Calu3 (cell line): ENCODE measurements at regions not wholly inside any gene's neighbourhood (a gene's known extent, or its start where the extent isn't known, plus 50 kb on each side); places are given as distances from the start of the nearest gene placed in this dataset.

Source experiments
- BruUV-seq: library from RNA; stranded (reverse); fragments of 400-500 nt; replicated peaks from 2 replicates; lab custom pipeline; 2021; lab: Mats Ljungman, UMichigan
- CTCF ChIA-PET: fragments of 300-600 bp; sonication (Branson Sonifier 250); formaldehyde crosslinking; loops from one replicate; lab custom pipeline; 2022; ENCODE audit warnings: antibody characterized with exemption; lab: Charles Lee
- DNase-seq: peaks from one replicate; pipeline ENCODE4 v3.0.0; 2022
- H3K27ac Mint-ChIP-seq: one replicate; pipeline ENCODE4 v1.8.0; 2022; ENCODE audit warnings: mixed read lengths; ENCODE audit not compliant: unreplicated experiment
- H3K27me3 Mint-ChIP-seq: one replicate; pipeline ENCODE4 v1.8.0; 2022; ENCODE audit warnings: mixed read lengths; ENCODE audit not compliant: unreplicated experiment
- H3K36me3 Mint-ChIP-seq: one replicate; pipeline ENCODE4 v1.8.0; 2022; ENCODE audit warnings: mild to moderate bottlenecking, moderate library complexity, mixed read lengths; ENCODE audit not compliant: insufficient read depth, unreplicated experiment
- H3K4me1 Mint-ChIP-seq: one replicate; pipeline ENCODE4 v1.8.0; 2022; ENCODE audit warnings: mild to moderate bottlenecking, low read depth, mixed read lengths; ENCODE audit not compliant: unreplicated experiment
- H3K4me3 Mint-ChIP-seq: one replicate; pipeline ENCODE4 v1.8.0; 2022; ENCODE audit warnings: mild to moderate bottlenecking, low read depth, moderate library complexity, mixed read lengths; ENCODE audit not compliant: unreplicated experiment
- H3K9me3 Mint-ChIP-seq: one replicate; pipeline ENCODE4 v1.8.0; 2022; ENCODE audit warnings: low read depth, mixed read lengths; ENCODE audit not compliant: unreplicated experiment
- CTCF ChIP-seq: fragments of 200-600 bp; IDR thresholded peaks from one replicate; pipeline ENCODE4 v1.8.0; 2022; ENCODE audit warnings: antibody characterized with exemption; ENCODE audit not compliant: unreplicated experiment
- intact Hi-C: fragments of 100-400 bp; cut with micrococcal nuclease; formaldehyde crosslinking; loops from one replicate; pipeline ENCODE4 v1.10.0; 2022; ENCODE audit not compliant: unreplicated experiment

GRCh38 chr18:67001052-67001451, 397.2 kb upstream of the CDH19 start:
- no TSS peak for BruUV-seq
- H3K4me1 Mint-ChIP-seq, result peaks cover 27% of the 10 kb centered on the region
- no peak overlapping the region for H3K4me3 Mint-ChIP-seq
- no peaks in the 10 kb centered on the region for H3K27me3 Mint-ChIP-seq
- no peak overlapping the region for H3K27ac Mint-ChIP-seq
- H3K36me3 Mint-ChIP-seq, result no peaks in the 10 kb centered on the region
- no peak for TF ChIP-seq CTCF
- CTCF ChIA-PET, result no interaction called here
- intact Hi-C loops, result no loop called here
- no peak for DNase-seq
- H3K9me3 Mint-ChIP-seq, result peaks cover 2% of the 10 kb centered on the region

- peak overlapping the region; percentile 53 for H3K27ac Mint-ChIP-seq
- BruUV-seq, result no TSS peak
- peaks cover 47% of the 10 kb centered on the region for H3K4me1 Mint-ChIP-seq
Observed at GRCh38 chr18:66999003-66999402, 395.1 kb upstream of the CDH19 start.

GRCh38 chr18:66995270-66995669, 391.4 kb upstream of the CDH19 start:
- Mint-ChIP-seq H3K27ac (no peak overlapping the region), H3K9me3 (no peaks in the 10 kb centered on the region), H3K4me1 (peaks cover 55% of the 10 kb centered on the region), H3K4me3 (no peak overlapping the region), H3K27me3 (no peaks in the 10 kb centered on the region), H3K36me3 (no peaks in the 10 kb centered on the region)
- DNase-seq, result no peak
- no TSS peak for BruUV-seq
- TF ChIP-seq CTCF, result no peak
- intact Hi-C loops, result no loop called here
- CTCF ChIA-PET, result no interaction called here

More at GRCh38 chr18:66999003-66999402, 395.1 kb upstream of the CDH19 start:
- Mint-ChIP-seq H3K4me3 (no peak overlapping the region), H3K9me3 (no peaks in the 10 kb centered on the region), H3K36me3 (no peaks in the 10 kb centered on the region), H3K27me3 (no peaks in the 10 kb centered on the region)
- CTCF ChIA-PET, result no interaction called here
- intact Hi-C loops, result no loop called here
- no peak for DNase-seq
- no peak for TF ChIP-seq CTCF

GRCh38 chr18:66994790-66995189, 390.9 kb upstream of the CDH19 start:
- no peak for DNase-seq
- no peaks in the 10 kb centered on the region for H3K27me3 Mint-ChIP-seq
- peaks cover 50% of the 10 kb centered on the region for H3K4me1 Mint-ChIP-seq
- intact Hi-C loops, result no loop called here
- no peaks in the 10 kb centered on the region for H3K9me3 Mint-ChIP-seq
- H3K27ac Mint-ChIP-seq, result no peak overlapping the region
- no TSS peak for BruUV-seq
- no peak for TF ChIP-seq CTCF
- CTCF ChIA-PET, result no interaction called here
- H3K4me3 Mint-ChIP-seq, result no peak overlapping the region
- H3K36me3 Mint-ChIP-seq, result no peaks in the 10 kb centered on the region
